Activated CD4-positive, alpha-beta T cell treated with anti-CD3 and anti-CD28 coated beads, Interleukin-2, Interleukin-4, amounts not matched to agents 100 ng/mL and 50 ng/mL, durations not matched to agents 16 hours and 8 hours (primary cell): ENCODE measurements at regions not wholly inside any gene's neighbourhood (a gene's known extent, or its start where the extent isn't known, plus 50 kb on each side); places are given as distances from the start of the nearest gene placed in this dataset.
"Not testable (repeated sequence)": the region's sequence is repeated elsewhere in the genome, so short reads cannot be mapped to it uniquely, and the experiment has no call there.

Source experiments
- DNase-seq: peaks from one replicate; pipeline ENCODE4 v3.0.0-alpha.2; 2020; ENCODE audit warnings: low spot score

GRCh38 chr14:104230946-104231345 is 92.6 kb downstream of the KIF26A start:
- DNase-seq: no peak

GRCh38 chr14:104232070-104232484 is 93.7 kb downstream of the KIF26A start:
- no peak for DNase-seq

DNA sequence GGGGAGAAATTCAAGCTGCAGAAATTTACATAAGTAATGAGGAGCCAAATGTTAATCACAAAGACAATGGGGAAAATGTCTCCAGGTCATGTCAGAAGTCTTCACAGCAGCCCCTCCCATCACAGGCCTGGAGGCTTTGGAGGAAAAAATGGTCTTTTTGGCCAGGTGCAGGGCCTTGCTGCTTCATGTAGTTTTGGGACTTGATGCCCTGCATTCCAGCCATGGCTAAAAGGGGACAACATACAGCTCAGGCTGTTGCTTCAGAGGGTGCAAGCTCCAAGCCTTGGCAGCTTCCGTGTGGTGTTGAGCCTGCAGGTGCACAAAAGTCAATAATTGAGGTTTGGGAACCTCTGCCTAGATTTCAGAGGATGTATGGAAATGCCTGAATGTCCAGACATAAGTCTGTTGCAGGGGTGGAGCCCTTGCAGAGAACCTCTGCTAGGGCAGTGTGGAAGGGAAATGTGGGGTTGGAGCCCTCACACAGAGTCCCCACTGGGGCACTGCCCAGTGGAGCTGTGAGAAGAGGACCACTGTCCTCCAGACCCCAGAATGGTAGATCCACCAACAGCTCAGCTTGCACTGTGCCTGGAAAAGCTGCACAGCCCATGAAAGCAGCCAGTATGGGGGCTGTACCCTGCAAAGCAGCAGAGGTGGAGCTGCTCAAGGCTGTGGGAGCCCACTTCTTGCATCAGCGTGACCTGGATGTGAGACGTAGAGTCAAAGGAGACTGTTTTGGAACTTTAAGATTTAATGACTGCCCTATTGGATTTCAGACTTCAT is 95.8 kb downstream of the KIF26A start:
- not testable (repeated sequence) for DNase-seq

DNA sequence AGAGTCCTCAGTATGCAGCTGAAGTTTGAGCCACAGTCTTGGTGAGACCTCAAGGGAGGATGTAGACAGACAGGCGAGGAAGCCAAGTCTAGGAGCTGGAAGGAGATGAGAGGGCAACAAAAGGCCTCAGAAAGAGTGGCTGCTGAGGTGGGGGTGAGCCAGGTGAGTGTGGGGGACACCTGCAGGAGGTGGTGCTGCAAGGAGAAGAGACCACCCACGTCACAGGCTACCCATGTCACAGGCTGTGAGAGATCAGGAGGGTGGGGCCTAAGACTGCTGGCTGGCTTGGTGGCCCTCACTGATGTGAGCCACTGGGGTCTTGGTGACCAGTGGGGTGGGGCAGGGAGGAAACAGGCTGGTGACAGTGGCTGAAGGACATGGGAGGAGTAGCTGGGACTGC is 97.3 kb downstream of the KIF26A start:
- no peak for DNase-seq

- no peak for DNase-seq
Measured at GRCh38 chr14:104237651-104238423, 99.5 kb downstream of the KIF26A start.

DNA sequence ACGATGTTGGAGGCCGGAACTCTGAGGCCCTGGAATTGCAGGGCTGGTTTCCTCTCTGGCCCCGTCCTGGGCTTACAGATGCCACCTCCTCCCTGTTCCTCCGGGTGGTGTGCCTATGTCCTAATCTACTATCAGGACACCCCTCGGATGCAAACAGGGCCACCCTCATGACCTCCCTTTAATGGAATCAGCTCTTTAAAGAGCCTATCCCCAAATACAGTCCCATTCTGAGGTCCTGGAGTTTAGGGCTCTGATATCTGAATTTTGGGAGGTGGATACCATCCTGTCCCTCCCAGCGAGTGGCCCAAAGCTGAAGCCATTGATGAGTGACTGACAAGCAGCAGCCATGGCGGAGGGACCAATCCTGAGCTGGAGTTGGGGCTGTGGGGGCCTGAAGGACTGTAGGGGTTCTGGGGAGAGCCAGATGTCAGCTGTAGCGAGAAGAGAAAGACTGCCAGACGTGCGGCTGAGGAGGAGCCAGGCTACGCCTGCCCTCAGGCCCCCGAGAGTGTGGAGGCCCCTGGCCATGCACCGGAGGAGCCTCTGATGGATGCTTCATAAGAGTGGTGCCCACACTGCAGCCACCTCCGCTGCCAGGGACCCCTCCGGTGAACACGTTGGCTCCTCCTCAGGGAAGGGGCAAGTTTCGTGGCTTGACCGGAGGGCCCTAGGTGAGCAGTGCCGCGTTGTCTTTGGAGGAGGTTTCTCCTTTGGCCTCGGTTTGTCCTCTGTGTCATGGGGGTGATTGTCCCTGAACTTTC is 100.2 kb downstream of the KIF26A start:
- no peak for DNase-seq

DNA sequence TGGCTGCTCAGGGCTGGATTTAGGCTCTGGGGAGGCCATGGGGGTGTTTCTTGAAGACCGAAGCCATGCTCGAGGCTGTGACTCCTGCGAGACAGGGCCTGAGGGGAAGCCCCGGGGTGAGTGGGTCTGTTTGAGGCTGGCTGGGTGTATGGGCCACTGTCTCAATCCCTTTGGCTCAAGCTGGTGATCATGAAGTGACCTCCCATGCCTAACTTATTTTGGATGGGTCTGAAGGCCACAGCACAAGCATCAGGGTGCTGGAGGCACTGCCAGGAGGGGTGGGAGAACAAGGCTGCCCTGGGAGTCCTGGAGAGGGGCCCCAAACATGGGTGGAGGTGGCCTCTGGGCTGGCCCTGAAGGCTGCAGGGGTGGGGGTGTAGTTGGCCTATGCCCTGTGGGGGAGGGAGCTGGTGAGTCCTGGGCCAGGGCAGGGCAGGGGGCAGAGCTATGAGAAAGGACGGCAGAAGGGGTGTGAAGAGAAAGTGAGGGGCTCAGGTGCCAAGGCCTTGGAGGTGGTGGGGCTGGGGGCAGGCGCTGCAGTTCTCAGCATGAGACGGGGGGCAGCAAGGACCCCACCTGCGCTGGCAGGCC is 100.9 kb downstream of the KIF26A start:
- no peak for DNase-seq

DNA sequence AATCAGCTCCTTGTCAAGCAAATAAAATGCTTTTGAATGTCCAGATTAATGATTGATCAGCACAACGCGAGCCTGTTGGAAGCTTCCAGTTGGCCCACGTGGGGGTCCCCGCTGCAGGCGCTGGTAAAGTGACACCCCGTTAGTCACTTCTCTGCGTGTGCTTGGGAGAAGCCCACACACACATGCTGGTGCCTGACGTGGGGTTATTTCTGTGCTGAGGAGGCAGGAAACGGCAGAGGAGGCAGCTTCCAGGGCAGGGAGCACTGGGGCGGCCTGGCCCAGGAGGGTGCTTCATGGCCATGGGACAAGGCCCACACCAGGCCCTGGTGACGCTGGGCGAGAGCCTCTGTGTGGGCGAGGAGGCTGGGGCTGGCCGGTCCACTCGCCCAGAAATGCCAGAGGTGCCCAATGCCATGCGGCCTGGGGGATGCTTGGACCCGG is 101.5 kb downstream of the KIF26A start:
- DNase-seq: no peak

DNA sequence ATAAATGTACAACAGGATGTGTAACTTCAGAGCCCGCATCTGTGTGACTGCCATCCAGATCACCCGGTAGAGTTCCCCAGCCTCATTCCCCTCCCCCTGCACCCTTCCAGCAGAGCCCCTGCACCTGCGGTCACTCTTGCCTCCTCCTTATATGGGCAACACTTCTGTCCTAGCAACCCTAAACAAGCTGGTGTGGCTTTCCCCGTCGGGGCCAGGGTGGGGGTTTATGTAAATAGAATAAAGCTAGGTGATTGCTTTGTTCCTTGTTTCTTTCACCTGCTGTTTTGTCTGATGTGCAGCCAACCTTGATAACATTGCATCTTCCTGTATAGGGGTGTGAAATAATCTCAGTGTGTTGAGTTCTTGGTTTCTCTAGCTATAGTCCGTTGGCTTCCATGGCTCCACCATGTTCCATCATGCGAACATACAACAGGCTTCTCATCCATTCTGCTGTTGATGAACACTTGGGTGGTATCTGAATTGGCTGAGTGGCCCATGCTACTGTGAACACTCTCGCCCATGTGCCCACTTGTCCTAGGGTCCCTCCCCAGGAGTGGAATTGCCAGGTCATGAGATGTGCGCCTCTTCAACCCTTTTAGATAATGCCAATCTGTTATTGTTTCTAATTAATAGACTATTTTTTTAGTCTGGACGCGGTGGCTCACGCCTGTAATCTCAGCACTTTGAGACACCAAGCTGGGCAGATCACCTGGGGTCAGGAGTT is 102.2 kb downstream of the KIF26A start:
- DNase-seq: no peak

GRCh38 chr14:104243200-104243599 is 104.8 kb downstream of the KIF26A start:
- no peak for DNase-seq

GRCh38 chr14:104244221-104245011 is 106.0 kb downstream of the KIF26A start:
- DNase-seq: no peak

DNA sequence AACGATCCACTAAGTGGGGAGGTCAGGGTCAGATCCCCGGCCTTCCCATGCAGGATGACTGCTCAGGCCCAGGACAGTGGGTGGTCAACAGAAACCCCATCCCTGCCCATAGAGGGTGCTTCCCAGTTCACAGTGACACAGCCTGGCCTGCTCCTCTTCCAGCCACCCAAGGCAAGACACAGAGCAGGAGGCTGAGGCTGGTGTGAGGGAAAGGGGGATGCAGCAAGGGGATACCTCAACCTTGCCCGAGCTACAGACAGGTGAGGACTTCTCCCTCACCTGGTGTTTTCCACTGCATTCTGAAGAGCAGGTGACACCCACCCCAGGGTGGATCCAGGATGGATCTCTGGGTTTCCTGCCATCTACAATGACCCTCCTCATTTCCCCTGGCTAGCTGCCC is 106.7 kb downstream of the KIF26A start:
- DNase-seq: no peak

DNA sequence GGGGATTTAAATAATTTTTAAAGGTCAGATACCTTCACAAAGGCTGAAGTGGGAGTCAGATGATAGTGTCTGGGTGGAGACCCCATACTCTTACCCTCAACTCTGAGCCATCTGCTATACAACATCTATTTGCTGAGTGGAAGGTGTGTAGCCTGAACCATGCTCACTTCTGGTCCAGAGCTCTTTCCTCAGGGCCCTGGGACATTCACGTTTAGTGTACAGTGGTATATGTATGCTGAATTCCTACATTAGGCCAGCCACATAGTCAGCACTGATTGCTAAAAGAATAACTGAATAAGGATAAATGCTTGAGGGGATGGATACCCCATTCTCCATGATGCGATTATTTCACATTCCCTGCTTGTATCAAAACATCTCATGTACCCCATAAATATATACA is 107.3 kb downstream of the KIF26A start:
- DNase-seq: no peak

GRCh38 chr14:104246401-104247335 is 108.3 kb downstream of the KIF26A start:
- no peak for DNase-seq

- DNase-seq: no peak
Measured at GRCh38 chr14:104247336-104248202, 109.2 kb downstream of the KIF26A start.

DNA sequence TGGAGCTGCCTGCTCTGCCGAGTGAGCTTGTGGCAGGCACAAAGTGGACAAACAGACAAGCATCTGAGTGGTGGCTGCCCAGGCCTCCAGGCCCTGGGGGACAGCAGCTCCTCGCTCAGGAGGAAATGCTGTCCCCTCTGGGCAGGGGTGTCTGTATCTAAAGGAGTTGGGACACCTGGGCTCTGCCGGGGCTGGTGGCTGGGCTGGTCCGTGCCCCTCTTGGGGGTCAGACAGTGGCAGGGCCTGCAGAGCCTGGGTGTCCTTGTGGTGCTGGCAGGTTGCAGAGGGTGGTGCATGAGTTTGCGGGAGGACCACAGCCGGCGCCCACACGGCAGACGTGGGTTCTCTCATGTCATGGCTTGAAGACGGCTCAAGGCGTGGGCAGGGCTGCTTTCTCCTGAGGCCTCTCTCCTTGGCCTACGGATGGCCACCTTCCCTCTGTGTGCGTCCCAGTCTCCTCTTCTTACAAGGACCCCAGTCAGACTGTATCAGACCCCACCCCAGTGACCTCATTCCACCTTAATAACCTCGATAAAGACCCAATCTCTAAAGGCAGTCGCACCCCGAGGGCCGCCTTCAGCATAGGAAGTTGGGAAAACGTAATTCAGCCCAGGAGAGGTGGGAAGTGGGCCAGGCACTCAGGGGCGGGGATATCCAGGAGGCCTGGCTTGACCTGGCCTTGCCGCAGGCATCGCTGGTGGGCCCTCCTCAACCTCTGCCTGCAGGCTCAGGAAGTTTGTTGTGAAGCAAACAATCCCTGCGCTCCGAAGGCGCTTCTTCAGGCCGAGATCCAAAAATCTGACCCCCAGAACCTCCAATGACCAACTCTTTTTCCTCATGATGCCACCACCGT is 110.0 kb downstream of the KIF26A start:
- no peak for DNase-seq

DNA sequence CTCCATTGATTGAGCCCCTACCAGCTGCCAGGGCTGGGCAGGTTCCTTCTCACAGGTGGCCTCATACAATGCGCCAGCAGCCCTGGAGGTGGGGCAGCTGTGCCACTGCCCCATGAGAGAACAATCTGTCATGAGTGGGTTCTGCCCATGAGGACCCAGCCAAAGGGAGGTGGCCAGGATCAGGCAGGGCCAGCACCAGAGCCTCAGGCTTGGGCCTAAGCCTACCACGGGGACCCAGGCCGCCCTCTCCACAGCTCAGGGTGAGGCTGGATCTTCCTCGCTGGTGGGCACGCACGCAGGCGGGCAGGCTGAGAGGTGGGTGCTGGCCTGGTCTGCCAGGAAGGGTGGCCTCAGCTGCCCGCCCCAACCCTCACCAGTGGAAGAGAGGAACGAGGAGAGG is 110.7 kb downstream of the KIF26A start:
- no peak for DNase-seq

- no peak for DNase-seq
Measured at GRCh38 chr14:104249706-104250105, 111.3 kb downstream of the KIF26A start.
